GM21529 (cell line): ENCODE measurements at regions not wholly inside any gene's neighbourhood (a gene's known extent, or its start where the extent isn't known, plus 50 kb on each side); places are given as distances from the start of the nearest gene placed in this dataset.

ENCODE experiments used
- ATAC-seq: cut with Tn5 transposase; IDR thresholded peaks from one replicate; pipeline ENCODE4 v1.9.1; 2021; ENCODE audit not compliant: unreplicated experiment

DNA sequence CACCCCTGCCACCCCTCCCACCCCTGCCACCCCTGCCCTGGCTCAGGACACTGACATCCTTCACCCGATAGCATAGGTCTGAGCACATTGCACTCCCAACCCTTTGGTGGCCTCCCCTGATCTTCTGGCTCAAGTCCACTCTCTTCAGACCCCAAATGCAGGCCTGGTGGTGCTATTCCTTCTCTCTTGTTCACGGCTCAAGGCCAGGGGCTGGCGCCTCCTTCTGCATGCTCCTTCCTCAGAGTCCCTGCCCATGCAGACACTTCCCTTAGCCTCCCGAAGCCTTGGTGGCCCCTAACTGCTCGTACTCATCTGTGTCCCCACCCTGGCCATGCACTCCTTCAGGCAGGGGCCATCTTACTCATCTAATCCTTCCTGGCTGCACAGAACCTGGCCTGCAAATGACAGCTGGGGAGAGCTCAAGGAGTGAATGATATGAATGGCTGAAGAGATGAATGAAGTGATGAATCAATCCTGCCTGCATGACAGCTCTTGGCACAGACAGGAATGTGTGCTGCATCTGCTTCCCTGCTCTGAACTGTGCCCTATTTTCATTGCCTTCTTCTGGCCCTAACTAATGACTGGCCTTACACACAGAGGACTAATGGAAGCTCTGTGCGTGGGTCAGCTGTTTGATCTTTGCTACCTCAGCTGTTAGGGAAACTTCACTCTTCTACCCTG is 290.8 kb downstream of the DYSF start:
- no peak for ATAC-seq

DNA sequence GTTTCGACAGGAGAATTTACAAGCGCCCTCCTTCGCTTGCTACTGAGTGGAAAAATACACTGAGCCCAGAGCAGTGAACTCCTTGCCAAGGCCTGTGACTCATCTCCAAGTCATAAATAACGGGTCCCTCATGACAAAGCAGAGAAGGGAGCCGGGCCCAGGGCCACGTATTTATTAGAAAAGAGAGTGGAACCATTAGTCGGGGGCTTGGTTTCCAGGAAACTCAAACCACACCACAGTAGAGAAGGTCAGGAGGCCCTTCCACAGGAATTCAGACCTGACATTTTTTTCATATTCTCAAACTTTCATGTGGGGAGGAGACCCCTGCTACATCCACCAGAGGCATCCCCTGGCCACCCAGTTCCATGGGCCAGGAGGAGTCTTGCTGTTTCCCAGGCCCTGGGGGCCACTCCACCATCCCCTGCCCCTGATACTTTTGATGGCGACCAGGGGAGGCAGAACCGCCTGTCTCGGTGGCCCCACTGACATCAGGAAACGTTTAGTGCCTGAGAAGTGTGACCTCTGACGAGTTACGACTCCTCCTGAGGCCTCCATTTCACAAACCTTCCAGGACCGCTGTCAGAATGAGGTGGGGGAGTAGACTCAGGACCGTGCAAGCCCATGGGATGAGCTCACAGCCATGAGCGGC is 289.7 kb downstream of the DYSF start:
- ATAC-seq, result no peak

DNA sequence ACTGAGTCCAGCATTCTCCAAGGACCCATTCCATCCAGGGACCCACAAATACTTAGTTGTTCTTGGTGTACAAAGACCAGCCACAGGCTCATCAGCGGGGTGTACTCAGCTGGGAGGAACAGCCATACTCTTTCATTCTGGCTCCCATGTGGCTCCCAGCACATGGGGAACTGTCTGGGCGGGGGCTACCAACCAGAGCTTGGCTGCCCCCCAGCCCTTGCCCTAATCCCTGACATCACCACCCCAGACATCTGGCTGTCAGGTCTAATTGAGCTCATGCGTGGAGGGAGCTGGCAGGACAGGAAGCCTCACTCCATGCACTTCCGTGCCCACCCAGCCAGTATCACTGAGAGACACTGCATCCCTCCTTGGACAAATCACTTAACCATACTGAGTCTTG is 283.6 kb downstream of the DYSF start:
- no peak for ATAC-seq

DNA sequence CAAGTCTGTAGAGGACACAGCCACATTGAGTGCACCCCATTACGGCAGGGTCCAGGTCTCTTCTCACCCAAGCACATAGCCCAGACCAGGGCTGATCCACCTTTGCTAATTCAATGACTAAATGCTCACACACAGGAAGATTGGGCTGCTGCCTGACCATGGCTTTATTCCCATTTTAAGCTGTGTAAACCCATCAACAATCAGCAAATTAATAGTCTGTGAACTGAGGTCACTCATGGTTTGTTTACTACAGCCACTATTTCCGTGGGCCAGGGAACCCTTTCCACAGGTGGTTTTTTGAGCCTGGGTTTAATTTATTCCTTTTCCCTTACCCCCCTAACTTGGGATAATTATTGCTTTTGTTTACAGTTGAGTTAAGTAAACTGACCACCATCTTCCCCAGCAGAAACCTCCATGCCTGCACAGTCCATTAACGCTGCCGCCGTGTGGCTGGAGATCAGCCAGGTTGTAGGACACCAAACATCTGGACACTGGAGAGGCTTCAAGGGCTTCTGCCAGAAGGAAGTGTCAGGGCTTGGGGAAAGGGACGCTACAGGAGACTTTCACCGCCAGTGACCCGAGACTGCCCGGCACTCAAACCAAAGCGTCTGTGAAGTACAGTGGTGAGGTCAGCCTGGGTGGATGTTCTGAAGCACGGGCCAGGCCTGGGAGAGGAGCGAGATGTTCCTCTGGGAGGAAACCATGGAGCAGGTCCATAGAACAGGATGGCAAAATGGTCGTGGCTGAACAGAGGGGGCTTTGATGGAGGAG is 282.9 kb downstream of the DYSF start:
- no peak for ATAC-seq
